Astrocyte (in vitro differentiated cells and primary cell): ENCODE measurements at regions not wholly inside any gene's neighbourhood (a gene's known extent, or its start where the extent isn't known, plus 50 kb on each side); places are given as distances from the start of the nearest gene placed in this dataset.

Experiments
- CTCF ChIP-seq: IDR thresholded peaks from 2 replicates; pipeline ENCODE4 v1.5.1; 2011; ENCODE audit warnings: low read depth, mild to moderate bottlenecking, inconsistent platforms, low read length, moderate library complexity; ENCODE audit not compliant: insufficient read depth
- EZH2 ChIP-seq: IDR thresholded peaks from 2 replicates; pipeline ENCODE4 v1.6.1; 2012; ENCODE audit warnings: mild to moderate bottlenecking, low read length, inconsistent platforms; ENCODE audit not compliant: insufficient read depth

DNA sequence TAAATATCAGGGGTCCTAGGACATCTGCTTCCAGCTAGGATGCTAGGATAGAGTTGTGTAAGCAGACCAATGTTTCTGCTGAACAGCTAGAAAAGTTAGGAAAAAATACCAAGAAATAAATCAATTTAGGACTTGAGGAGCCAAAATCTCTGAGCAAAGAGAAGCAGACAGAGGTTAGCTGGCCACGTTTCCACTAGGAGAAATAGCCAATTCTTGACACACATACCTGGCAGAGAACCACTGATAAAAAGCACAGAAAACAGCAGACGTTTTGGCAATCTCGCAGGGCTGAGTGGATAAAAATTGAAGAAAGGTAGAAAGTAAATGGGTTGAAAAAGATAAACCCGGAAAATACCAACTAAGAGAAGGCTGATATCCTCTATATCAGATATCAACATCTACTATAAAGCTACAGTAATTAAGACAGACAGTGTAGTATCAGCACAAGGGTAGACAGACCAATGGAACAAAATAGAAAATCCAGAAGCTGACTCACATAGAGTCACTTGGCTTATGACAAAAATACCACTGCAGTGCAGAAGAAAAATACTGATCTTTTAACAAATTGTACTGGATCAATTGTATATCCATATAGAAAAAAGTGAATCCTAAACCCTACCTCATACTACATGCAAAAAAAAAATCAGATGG lies 306.1 kb upstream of the KLHL29 start:
- TF ChIP-seq CTCF (no peak), EZH2 (no peak)
